ENCODE measurements at regions not wholly inside any gene's neighbourhood (a gene's known extent, or its start where the extent isn't known, plus 50 kb on each side); places are given as distances from the start of the nearest gene placed in this dataset.

- ChIA-PET POLR2A (no interaction called here), CTCF (no interaction called here)
- Histone ChIP-seq H3K27ac (no peak overlapping the region), H3K9me3 (no peaks in the 10 kb centered on the region), H3K4me1 (no peaks in the 10 kb centered on the region), H3K4me3 (no peak overlapping the region), H3K4me2 (no peak overlapping the region)
- TF ChIP-seq HOXB5 (CRISPR knock-in tag; IDR thresholded peaks at IDR 0.05) (no peak), HMGXB4 (CRISPR knock-in tag; IDR thresholded peaks at IDR 0.05; ENCODE audit: borderline replicate concordance) (no peak)
- 10% methylated on average over 2 of the region's 2 CpGs for WGBS (ENCODE audit: missing lambda C conversion rate)
- no peak for ATAC-seq
- DNase-seq (ENCODE audit: low read depth in 1 of 2, low spot score in 1 of 2) = no peak
- FAIRE-seq = no peak
These were observed 581.5 kb upstream of the CA10 start for GRCh38 chr17:52740006-52740405.

- no peak for FAIRE-seq
- Histone ChIP-seq H3K9me3 (no peaks in the 10 kb centered on the region), H3K4me3 (no peak overlapping the region), H3K4me2 (no peak overlapping the region), H3K27ac (no peak overlapping the region), H3K4me1 (no peaks in the 10 kb centered on the region)
- WGBS (ENCODE audit: missing lambda C conversion rate) = 5% methylated on average over 1 of the region's 1 CpG
- CTCF ChIA-PET = interaction anchor here (0.5 kb wide), 1 partner anchor 8 kb away, joined by 5 read pairs; no protein-coding TSS in a partner anchor
- POLR2A ChIA-PET = no interaction called here
- DNase-seq (ENCODE audit: low read depth in 1 of 2, low spot score in 1 of 2) = no peak
- ATAC-seq = no peak
- TF ChIP-seq REST (IDR thresholded peaks at IDR 0.05) = no peak
- no peak for TF ChIP-seq USF2 (IDR thresholded peaks at IDR 0.05)
- no peak for TF ChIP-seq EP300 (IDR thresholded peaks at IDR 0.05)
- TF ChIP-seq HOXB5 (CRISPR knock-in tag; IDR thresholded peaks at IDR 0.05) = no peak
- no peak for TF ChIP-seq CHD4 (IDR thresholded peaks at IDR 0.05; ENCODE audit: borderline replicate concordance)
- TF ChIP-seq NFE2L2 (conservative IDR thresholded peaks at IDR 0.05; ENCODE audit: low read length) = no peak
- no peak for TF ChIP-seq GATA3 (IDR thresholded peaks at IDR 0.05; ENCODE audit: borderline replicate concordance)
- no peak for TF ChIP-seq POLR2AphosphoS2 (conservative IDR thresholded peaks at IDR 0.05; ENCODE audit: low read length)
- no peak for TF ChIP-seq RAD21 (conservative IDR thresholded peaks at IDR 0.05 in 1 of 2, IDR thresholded peaks at IDR 0.05 in 1 of 2)
- TF ChIP-seq HOXA7 (CRISPR knock-in tag; IDR thresholded peaks at IDR 0.05) = no peak
- TF ChIP-seq FOXS1 (CRISPR knock-in tag; IDR thresholded peaks at IDR 0.05) = no peak
- TF ChIP-seq PHF8 (IDR thresholded peaks at IDR 0.05; ENCODE audit: borderline replicate concordance, low read depth) = no peak
- no peak for TF ChIP-seq ELK1 (IDR thresholded peaks at IDR 0.05; ENCODE audit: low read depth, low read length)
- TF ChIP-seq SREBF2 (IDR thresholded peaks at IDR 0.05) = no peak
- no peak for TF ChIP-seq JUN (IDR thresholded peaks at IDR 0.05)
- TF ChIP-seq ZNF302 (CRISPR knock-in tag; IDR thresholded peaks at IDR 0.05) = no peak
- no peak for TF ChIP-seq CHD2 (IDR thresholded peaks at IDR 0.05; ENCODE audit: low read length, partially characterized antibody)
- TF ChIP-seq RCOR1 (IDR thresholded peaks at IDR 0.05; ENCODE audit: low read depth, low read length) = no peak
- no peak for TF ChIP-seq RFX5 (IDR thresholded peaks at IDR 0.05)
- TF ChIP-seq FOSB (CRISPR knock-in tag; IDR thresholded peaks at IDR 0.05) = no peak
These were observed 580.3 kb upstream of the CA10 start for GRCh38 chr17:52738791-52739190.

All from A549 (cell line).